HUES48 (cell line): ENCODE measurements at regions not wholly inside any gene's neighbourhood (a gene's known extent, or its start where the extent isn't known, plus 50 kb on each side); places are given as distances from the start of the nearest gene placed in this dataset.

Experiments used
- H3K27ac ChIP-seq: one replicate; pipeline ENCODE4 v1.7.0; 2013; ENCODE audit warnings: low read depth, low read length, inconsistent platforms
- H3K27me3 ChIP-seq: 2 replicates; pipeline ENCODE4 v1.6.1; 2013; ENCODE audit warnings: mild to moderate bottlenecking, low read length; ENCODE audit not compliant: control insufficient read depth, insufficient read depth
- H3K36me3 ChIP-seq: 2 replicates; pipeline ENCODE4 v1.6.1; 2013; ENCODE audit warnings: low read length; ENCODE audit not compliant: control insufficient read depth, insufficient read depth
- H3K4me1 ChIP-seq: 2 replicates; pipeline ENCODE4 v1.6.1; 2013; ENCODE audit warnings: mild to moderate bottlenecking, low read length; ENCODE audit not compliant: control insufficient read depth, insufficient read depth
- H3K4me3 ChIP-seq: 2 replicates; pipeline ENCODE4 v1.5.1; 2013; ENCODE audit warnings: mild to moderate bottlenecking, low read depth, low read length
- H3K9ac ChIP-seq: 2 replicates; pipeline ENCODE4 v1.6.1; 2013; ENCODE audit warnings: mild to moderate bottlenecking, low read depth, low read length, moderate library complexity
- H3K9me3 ChIP-seq: 2 replicates; pipeline ENCODE4 v1.6.1; 2013; ENCODE audit warnings: low read length; ENCODE audit not compliant: control insufficient read depth, insufficient read depth

- no peaks in the 10 kb centered on the region for H3K36me3 ChIP-seq
- no peak overlapping the region for H3K27ac ChIP-seq
These were observed 234.7 kb downstream of the NFKBIZ start for GRCh38 chr3:102084006-102084405.

GRCh38 chr3:102084704-102085103 lies 235.4 kb downstream of the NFKBIZ start:
- H3K27me3 ChIP-seq, result no peaks in the 10 kb centered on the region
- no peak overlapping the region for H3K9ac ChIP-seq

More at GRCh38 chr3:102084006-102084405, 234.7 kb downstream of the NFKBIZ start:
- Histone ChIP-seq H3K27me3 (no peaks in the 10 kb centered on the region), H3K9me3 (no peaks in the 10 kb centered on the region), H3K4me3 (no peak overlapping the region), H3K4me1 (peaks cover 6% of the 10 kb centered on the region), H3K9ac (no peak overlapping the region)

GRCh38 chr3:102085431-102086176 lies 236.3 kb downstream of the NFKBIZ start:
- Histone ChIP-seq H3K36me3 (no peaks in the 10 kb centered on the region), H3K9me3 (no peaks in the 10 kb centered on the region), H3K27ac (no peak overlapping the region), H3K4me1 (no peaks in the 10 kb centered on the region; the same call in 1 of the 2 replicates), H3K9ac (no peak overlapping the region), H3K27me3 (no peaks in the 10 kb centered on the region), H3K4me3 (no peak overlapping the region)

More at GRCh38 chr3:102084704-102085103, 235.4 kb downstream of the NFKBIZ start:
- H3K36me3 ChIP-seq, result no peaks in the 10 kb centered on the region
- no peak overlapping the region for H3K27ac ChIP-seq
- H3K4me1 ChIP-seq, result no peaks in the 10 kb centered on the region; the same call in 1 of the 2 replicates
- no peaks in the 10 kb centered on the region for H3K9me3 ChIP-seq
- H3K4me3 ChIP-seq, result no peak overlapping the region

- Histone ChIP-seq H3K9ac (no peak overlapping the region), H3K4me1 (no peaks in the 10 kb centered on the region; the same call in 1 of the 2 replicates), H3K27ac (no peak overlapping the region), H3K36me3 (no peaks in the 10 kb centered on the region), H3K4me3 (no peak overlapping the region), H3K9me3 (no peaks in the 10 kb centered on the region), H3K27me3 (no peaks in the 10 kb centered on the region)
These were observed 237.9 kb downstream of the NFKBIZ start for GRCh38 chr3:102087236-102087635.

GRCh38 chr3:102089239-102089638 lies 239.9 kb downstream of the NFKBIZ start:
- Histone ChIP-seq H3K36me3 (no peaks in the 10 kb centered on the region), H3K9ac (no peak overlapping the region), H3K9me3 (no peaks in the 10 kb centered on the region), H3K27me3 (no peaks in the 10 kb centered on the region), H3K27ac (no peak overlapping the region), H3K4me1 (no peaks in the 10 kb centered on the region; the same call in 1 of the 2 replicates), H3K4me3 (no peak overlapping the region)

- Histone ChIP-seq H3K4me1 (no peaks in the 10 kb centered on the region; the same call in 1 of the 2 replicates), H3K27me3 (no peaks in the 10 kb centered on the region), H3K9ac (no peak overlapping the region), H3K36me3 (no peaks in the 10 kb centered on the region), H3K27ac (no peak overlapping the region), H3K4me3 (no peak overlapping the region), H3K9me3 (no peaks in the 10 kb centered on the region)
These were observed 240.8 kb downstream of the NFKBIZ start for GRCh38 chr3:102089904-102090720.

GRCh38 chr3:102090721-102091045 lies 241.4 kb downstream of the NFKBIZ start:
- H3K9ac ChIP-seq, result no peak overlapping the region

GRCh38 chr3:102091358-102091757 lies 242.0 kb downstream of the NFKBIZ start:
- Histone ChIP-seq H3K9ac (no peak overlapping the region), H3K27ac (no peak overlapping the region), H3K27me3 (no peaks in the 10 kb centered on the region), H3K9me3 (no peaks in the 10 kb centered on the region), H3K36me3 (no peaks in the 10 kb centered on the region), H3K4me3 (no peak overlapping the region), H3K4me1 (no peaks in the 10 kb centered on the region; the same call in 1 of the 2 replicates)

More at GRCh38 chr3:102090721-102091045, 241.4 kb downstream of the NFKBIZ start:
- H3K9me3 ChIP-seq, result no peaks in the 10 kb centered on the region
- no peak overlapping the region for H3K4me3 ChIP-seq
- no peaks in the 10 kb centered on the region; the same call in 1 of the 2 replicates for H3K4me1 ChIP-seq
- no peak overlapping the region for H3K27ac ChIP-seq
- H3K36me3 ChIP-seq, result no peaks in the 10 kb centered on the region
- H3K27me3 ChIP-seq, result no peaks in the 10 kb centered on the region

GRCh38 chr3:102092617-102093466 lies 243.5 kb downstream of the NFKBIZ start:
- Histone ChIP-seq H3K9ac (no peak overlapping the region), H3K9me3 (no peaks in the 10 kb centered on the region), H3K4me1 (peaks cover 2% of the 10 kb centered on the region), H3K4me3 (no peak overlapping the region), H3K27me3 (no peaks in the 10 kb centered on the region), H3K27ac (no peak overlapping the region), H3K36me3 (no peaks in the 10 kb centered on the region)

GRCh38 chr3:102094506-102094905 lies 245.2 kb downstream of the NFKBIZ start:
- Histone ChIP-seq H3K27ac (no peak overlapping the region), H3K4me1 (peaks cover 2% of the 10 kb centered on the region), H3K27me3 (no peaks in the 10 kb centered on the region), H3K36me3 (no peaks in the 10 kb centered on the region), H3K9me3 (no peaks in the 10 kb centered on the region), H3K9ac (no peak overlapping the region), H3K4me3 (no peak overlapping the region)
